SJSA1 (cell line): ENCODE measurements at regions not wholly inside any gene's neighbourhood (a gene's known extent, or its start where the extent isn't known, plus 50 kb on each side); places are given as distances from the start of the nearest gene placed in this dataset.
"Not testable (repeated sequence)": the region's sequence is repeated elsewhere in the genome, so short reads cannot be mapped to it uniquely, and the experiment has no call there.

ENCODE experiments used
- DNase-seq, 2 experiments: peaks; one replicate each; pipeline ENCODE4 v3.0.0-alpha.2; 2015 to 2020; ENCODE audit warnings: low spot score in 2 of 2, low read depth in 1 of 2
- H3K27ac ChIP-seq: fragments of 250-450 bp; sonication (Bioruptor Pico); 2 replicates; pipeline ENCODE4 v1.5.1; 2020; ENCODE audit warnings: mild to moderate bottlenecking, moderate library complexity
- H3K27me3 ChIP-seq: fragments of 250-450 bp; sonication (Bioruptor Pico); replicated peaks from 2 replicates; pipeline ENCODE4 v1.5.1; 2020; ENCODE audit warnings: mild to moderate bottlenecking, moderate library complexity
- H3K36me3 ChIP-seq: fragments of 250-450 bp; sonication (Bioruptor Pico); 2 replicates; pipeline ENCODE4 v1.5.1; 2020; ENCODE audit warnings: mild to moderate bottlenecking
- H3K4me1 ChIP-seq: fragments of 250-450 bp; sonication (Bioruptor Pico); replicated peaks from 2 replicates; pipeline ENCODE4 v1.6.1; 2021; ENCODE audit warnings: mild to moderate bottlenecking
- H3K4me3 ChIP-seq: fragments of 250-450 bp; sonication (Bioruptor Pico); 2 replicates; pipeline ENCODE4 v1.5.1; 2020; ENCODE audit warnings: mild to moderate bottlenecking
- H3K9me3 ChIP-seq: fragments of 250-450 bp; sonication (Bioruptor Pico); replicated peaks from 2 replicates; pipeline ENCODE4 v1.5.1; 2020; ENCODE audit warnings: mild to moderate bottlenecking

DNA sequence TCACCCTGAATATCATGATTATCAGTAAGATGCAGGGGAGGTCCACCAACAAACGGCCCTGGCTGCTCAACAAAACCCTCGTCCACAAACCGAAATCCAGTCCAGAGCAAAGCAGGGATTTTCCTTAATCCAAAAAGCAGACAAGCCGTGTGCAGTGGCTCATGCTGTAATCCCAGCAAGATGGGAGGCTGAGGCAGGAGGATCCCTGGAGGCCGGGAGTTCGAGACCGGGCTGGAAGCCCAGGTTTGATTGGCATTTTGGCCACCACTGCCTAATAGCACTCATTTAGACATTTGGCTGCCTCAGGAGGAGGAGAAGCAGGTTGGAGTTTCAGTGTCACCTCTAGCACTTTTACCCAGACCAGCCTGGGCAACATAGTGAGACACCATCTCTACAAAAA is 562.0 kb upstream of the AUTS2 start:
- no peaks in the 10 kb centered on the region for H3K4me1 ChIP-seq
- no peaks in the 10 kb centered on the region for H3K36me3 ChIP-seq
- H3K4me3 ChIP-seq = no peak overlapping the region
- no peak overlapping the region for H3K27ac ChIP-seq
- no peak for DNase-seq
- no peaks in the 10 kb centered on the region; the same call in 1 of the 2 replicates for H3K9me3 ChIP-seq
- no peaks in the 10 kb centered on the region for H3K27me3 ChIP-seq

DNA sequence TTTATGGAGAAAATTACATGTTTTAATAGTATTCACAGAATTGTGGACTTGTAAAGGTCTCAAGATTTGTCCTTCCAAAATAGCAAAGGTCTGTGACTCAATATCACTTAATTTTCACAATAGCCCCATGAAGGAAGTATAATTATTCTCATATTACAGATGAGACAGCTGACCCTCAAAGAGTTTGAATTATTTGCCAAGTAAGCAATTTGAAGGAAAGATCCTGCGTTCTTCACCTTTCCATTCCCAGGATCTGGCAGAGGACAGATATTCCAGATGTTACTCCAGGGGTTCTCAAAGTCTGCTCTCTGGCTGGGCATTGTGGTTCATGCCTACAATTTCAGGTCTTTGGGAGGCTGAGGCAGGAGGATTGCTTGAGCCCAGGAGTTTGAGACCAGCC is 559.4 kb upstream of the AUTS2 start:
- Histone ChIP-seq H3K4me3 (no peak overlapping the region), H3K27ac (no peak overlapping the region), H3K36me3 (no peaks in the 10 kb centered on the region), H3K9me3 (no peaks in the 10 kb centered on the region; the same call in 1 of the 2 replicates), H3K4me1 (no peaks in the 10 kb centered on the region), H3K27me3 (no peaks in the 10 kb centered on the region)
- DNase-seq = no peak

DNA sequence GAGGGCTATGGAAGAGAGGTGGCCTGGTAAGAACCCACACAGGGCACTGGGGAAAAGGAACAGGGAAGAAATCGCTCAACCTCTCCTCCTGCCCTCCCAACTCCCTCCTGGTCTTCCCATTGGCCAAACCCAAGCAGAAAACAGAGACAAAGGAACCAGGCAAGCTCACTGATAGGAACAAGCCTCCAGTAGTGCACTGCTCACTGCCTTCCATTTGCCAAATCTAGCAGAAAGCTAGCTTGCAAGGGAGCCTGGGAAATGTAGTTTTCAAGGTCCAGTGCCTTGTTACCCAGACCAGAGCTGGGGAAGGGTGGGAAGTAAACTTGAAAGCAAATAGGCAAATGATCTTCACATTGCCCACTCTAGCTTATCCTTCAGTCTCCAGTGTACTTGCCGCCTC is 556.1 kb upstream of the AUTS2 start:
- no peaks in the 10 kb centered on the region for H3K36me3 ChIP-seq
- no peaks in the 10 kb centered on the region; the same call in 1 of the 2 replicates for H3K9me3 ChIP-seq
- no peaks in the 10 kb centered on the region for H3K27me3 ChIP-seq
- H3K27ac ChIP-seq = no peak overlapping the region
- no peak for DNase-seq
- no peaks in the 10 kb centered on the region for H3K4me1 ChIP-seq
- no peak overlapping the region for H3K4me3 ChIP-seq

DNA sequence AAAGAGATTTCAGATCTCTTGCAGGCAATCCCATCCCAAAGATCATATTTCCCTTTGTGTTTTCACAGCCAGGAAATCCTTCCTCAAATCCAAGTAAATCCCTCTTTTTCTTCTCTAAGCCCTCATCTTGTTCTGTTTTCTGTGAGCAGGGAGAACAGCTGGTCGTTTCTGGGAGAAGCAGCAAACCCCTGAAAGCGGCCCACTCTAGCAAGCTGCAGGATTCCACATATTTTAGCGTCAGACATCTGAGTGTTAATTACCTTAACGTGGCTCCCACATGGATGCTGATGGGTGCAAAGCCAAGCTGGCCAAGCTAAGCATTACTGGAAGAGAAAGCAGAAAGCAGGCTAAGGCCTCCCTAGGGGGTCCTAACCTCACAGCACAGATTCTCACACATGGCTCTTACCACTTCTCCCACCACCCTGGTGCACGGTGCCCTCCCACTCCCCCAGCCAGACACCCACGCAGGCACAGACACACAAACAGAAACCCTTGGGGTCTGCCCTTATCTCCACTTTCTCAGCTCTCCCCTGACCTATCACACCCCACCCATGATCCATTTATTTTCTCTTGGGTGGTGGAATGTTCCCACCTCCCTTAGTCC is 551.0 kb upstream of the AUTS2 start:
- no peaks in the 10 kb centered on the region for H3K36me3 ChIP-seq
- H3K4me1 ChIP-seq = no peaks in the 10 kb centered on the region
- no peak overlapping the region for H3K4me3 ChIP-seq
- no peaks in the 10 kb centered on the region for H3K27me3 ChIP-seq
- DNase-seq = no peak
- no peaks in the 10 kb centered on the region for H3K9me3 ChIP-seq
- no peak overlapping the region for H3K27ac ChIP-seq

DNA sequence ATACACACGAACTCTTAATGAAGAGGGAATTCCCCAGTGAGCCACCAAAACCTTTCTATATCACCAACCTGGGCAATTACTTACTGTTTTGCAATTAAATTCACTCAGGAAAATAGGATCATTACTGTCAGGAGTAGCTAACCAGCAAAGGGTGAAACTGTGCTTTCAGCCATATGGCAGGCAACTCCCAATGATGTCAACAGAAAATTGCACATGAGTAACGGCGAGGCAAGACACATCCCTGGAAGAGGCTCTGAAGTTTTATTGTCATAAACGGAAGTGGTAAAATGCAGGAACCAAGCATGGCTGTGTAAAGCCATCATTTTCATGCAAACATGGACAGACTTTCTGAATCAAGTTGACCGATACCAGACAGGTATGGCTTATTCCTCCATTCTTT is 548.9 kb upstream of the AUTS2 start:
- no peak overlapping the region for H3K27ac ChIP-seq
- H3K36me3 ChIP-seq = no peaks in the 10 kb centered on the region
- no peaks in the 10 kb centered on the region for H3K9me3 ChIP-seq
- no peaks in the 10 kb centered on the region for H3K4me1 ChIP-seq
- no peak overlapping the region for H3K4me3 ChIP-seq
- no peak for DNase-seq
- H3K27me3 ChIP-seq = no peaks in the 10 kb centered on the region

DNA sequence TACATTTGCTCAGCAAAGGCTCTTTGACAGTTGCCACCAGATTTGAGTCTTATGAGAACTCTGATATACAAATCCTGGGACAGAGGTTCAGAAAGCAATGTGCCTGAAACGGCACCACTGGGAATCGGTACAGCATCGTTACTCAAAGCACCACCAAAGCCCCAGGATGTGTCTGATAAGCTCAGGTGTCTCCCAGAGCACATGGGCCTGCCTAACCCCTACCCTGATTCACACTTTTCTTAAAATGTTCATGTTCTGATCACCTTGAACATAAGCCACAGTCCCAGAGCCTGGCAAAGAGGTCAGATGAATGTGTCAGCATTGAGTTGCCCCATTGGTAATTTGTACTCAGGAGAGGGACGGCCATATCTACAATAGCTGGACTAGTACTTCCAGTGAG is 545.8 kb upstream of the AUTS2 start:
- Histone ChIP-seq H3K4me3 (no peak overlapping the region), H3K27me3 (no peaks in the 10 kb centered on the region)
- DNase-seq = no peak

DNA sequence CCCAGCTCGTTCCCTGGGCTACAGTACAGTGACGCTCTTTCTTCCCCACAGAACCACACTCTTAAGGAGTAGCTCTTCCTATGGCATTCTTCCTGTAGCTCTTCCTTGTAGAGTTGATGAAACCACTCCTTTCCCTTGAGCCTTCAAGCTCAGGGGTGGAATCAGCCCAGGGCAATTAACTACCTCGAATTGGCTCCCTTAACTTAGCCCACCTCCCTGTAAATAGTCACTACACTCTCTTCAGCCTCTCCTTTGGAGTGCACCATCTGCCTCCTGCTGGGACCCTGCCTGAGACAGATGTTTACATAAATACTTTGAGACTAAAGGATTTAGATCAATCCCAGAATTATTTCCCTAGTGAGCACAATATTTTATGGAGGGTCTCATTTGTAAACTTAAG is 537.8 kb upstream of the AUTS2 start:
- H3K36me3 ChIP-seq = no peaks in the 10 kb centered on the region
- no peaks in the 10 kb centered on the region; the same call in 1 of the 2 replicates for H3K9me3 ChIP-seq
- H3K27me3 ChIP-seq = no peaks in the 10 kb centered on the region
- no peaks in the 10 kb centered on the region for H3K4me1 ChIP-seq
- no peak for DNase-seq
- no peak overlapping the region for H3K27ac ChIP-seq
- no peak overlapping the region for H3K4me3 ChIP-seq

More for the DNA sequence above, 545.8 kb upstream of the AUTS2 start:
- no peaks in the 10 kb centered on the region; the same call in 1 of the 2 replicates for H3K9me3 ChIP-seq
- no peaks in the 10 kb centered on the region for H3K4me1 ChIP-seq
- H3K36me3 ChIP-seq = no peaks in the 10 kb centered on the region
- no peak overlapping the region for H3K27ac ChIP-seq

DNA sequence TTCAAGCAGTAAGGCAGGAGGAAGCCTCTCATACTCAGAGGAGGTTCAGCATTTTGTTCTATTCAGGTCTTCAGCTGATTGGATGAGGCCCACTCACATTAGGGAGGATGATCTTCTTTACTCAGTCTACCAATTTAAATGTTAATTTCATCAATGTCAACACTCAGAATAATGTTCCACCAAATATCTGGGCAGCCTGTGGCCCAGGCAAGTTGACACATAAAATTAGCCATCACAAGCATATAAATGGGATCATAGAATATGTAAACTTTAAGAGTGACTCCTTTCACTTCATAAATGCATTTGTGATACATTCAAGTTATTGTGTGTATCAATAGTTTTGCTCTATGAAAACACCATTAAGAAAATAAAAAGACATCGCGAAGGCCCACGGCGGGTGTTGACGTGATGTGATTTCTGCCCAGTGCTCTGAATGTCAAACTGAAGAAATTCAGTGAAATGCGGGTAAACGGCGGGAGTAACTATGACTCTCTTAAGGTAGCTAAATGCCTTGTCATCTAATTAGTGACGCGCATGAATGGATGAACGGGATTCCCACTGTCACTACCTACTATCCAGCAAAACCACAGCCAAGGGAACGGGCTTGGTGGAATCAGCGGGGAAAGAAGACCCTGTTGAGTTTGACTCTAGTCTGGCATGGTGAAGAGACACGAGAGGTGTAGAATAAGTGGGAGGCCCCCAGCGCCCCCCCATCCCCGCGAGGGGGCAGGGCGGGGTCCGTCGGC is 536.1 kb upstream of the AUTS2 start:
- no peaks in the 10 kb centered on the region; the same call in 1 of the 2 replicates for H3K9me3 ChIP-seq
- DNase-seq = no peak
- no peak overlapping the region for H3K27ac ChIP-seq
- no peaks in the 10 kb centered on the region for H3K4me1 ChIP-seq
- H3K36me3 ChIP-seq = no peaks in the 10 kb centered on the region
- H3K27me3 ChIP-seq = no peaks in the 10 kb centered on the region
- H3K4me3 ChIP-seq = no peak overlapping the region

DNA sequence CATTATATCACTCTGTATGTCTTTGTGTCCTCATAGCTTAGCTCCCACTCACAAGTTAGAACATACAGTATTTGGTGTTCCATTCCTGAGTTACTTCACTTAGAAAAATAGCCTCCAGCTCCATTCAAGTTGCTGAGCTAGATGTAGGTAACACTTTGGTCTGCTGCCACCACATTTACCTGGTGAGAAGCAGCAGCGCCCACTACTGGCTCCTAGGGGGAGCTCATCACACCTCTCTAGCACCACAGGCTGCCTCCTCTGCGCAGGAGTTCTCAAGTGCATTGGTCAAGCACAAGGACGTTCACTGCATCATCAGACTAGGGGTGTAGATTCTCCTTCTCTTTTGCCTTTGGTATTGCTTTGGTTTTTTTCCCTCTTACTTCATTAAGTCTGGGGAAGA is 530.9 kb upstream of the AUTS2 start:
- Histone ChIP-seq H3K27me3 (no peaks in the 10 kb centered on the region), H3K36me3 (no peaks in the 10 kb centered on the region), H3K4me3 (no peak overlapping the region), H3K4me1 (no peaks in the 10 kb centered on the region), H3K9me3 (no peaks in the 10 kb centered on the region), H3K27ac (no peak overlapping the region)
- DNase-seq = no peak

DNA sequence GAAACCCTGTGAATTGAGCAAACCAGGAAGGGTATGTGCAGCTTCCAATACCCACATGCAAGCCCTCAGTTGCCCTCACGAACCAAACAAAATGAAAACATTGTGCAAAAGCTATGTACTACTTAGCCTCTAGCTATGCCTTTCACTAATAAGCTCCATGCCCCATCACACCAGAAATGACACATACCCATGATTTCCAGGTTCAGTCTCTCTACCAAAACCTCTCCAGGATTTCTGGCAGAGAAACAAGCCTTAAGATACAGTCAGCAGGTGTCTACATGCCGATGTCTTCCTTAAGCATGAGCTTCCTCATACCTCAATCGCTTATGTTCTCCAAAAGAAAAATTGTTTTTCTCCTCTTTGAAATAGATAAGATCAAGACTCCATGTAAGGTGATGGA is 527.8 kb upstream of the AUTS2 start:
- no peaks in the 10 kb centered on the region for H3K36me3 ChIP-seq
- H3K27me3 ChIP-seq = no peaks in the 10 kb centered on the region
- H3K27ac ChIP-seq = no peak overlapping the region
- peaks cover 4% of the 10 kb centered on the region; the same call in 1 of the 2 replicates for H3K9me3 ChIP-seq
- H3K4me3 ChIP-seq = no peak overlapping the region
- DNase-seq = no peak
- H3K4me1 ChIP-seq = no peaks in the 10 kb centered on the region

DNA sequence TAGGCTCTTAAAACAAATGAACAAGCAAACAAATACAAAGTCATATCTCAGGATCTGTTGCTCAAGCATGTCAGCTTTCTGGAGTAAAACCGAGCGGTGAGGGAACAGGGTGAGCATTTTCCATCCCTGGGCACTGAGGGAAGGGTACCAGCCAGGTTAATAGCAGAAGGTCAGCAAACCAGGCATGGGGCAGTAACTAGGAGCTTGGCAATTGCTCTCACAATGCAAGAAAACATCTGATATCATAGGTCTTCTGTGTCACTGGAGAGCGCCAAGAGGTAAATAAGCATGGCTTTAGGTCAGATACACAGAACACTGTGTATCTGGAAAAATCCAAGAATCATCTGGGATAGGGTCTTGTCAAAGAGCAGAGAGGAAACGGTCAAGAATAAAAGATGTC is 521.7 kb upstream of the AUTS2 start:
- no peak overlapping the region for H3K27ac ChIP-seq
- no peak overlapping the region for H3K4me3 ChIP-seq
- H3K4me1 ChIP-seq = no peaks in the 10 kb centered on the region
- no peaks in the 10 kb centered on the region for H3K36me3 ChIP-seq
- H3K27me3 ChIP-seq = no peaks in the 10 kb centered on the region
- peaks cover 4% of the 10 kb centered on the region for H3K9me3 ChIP-seq
- no peak for DNase-seq

DNA sequence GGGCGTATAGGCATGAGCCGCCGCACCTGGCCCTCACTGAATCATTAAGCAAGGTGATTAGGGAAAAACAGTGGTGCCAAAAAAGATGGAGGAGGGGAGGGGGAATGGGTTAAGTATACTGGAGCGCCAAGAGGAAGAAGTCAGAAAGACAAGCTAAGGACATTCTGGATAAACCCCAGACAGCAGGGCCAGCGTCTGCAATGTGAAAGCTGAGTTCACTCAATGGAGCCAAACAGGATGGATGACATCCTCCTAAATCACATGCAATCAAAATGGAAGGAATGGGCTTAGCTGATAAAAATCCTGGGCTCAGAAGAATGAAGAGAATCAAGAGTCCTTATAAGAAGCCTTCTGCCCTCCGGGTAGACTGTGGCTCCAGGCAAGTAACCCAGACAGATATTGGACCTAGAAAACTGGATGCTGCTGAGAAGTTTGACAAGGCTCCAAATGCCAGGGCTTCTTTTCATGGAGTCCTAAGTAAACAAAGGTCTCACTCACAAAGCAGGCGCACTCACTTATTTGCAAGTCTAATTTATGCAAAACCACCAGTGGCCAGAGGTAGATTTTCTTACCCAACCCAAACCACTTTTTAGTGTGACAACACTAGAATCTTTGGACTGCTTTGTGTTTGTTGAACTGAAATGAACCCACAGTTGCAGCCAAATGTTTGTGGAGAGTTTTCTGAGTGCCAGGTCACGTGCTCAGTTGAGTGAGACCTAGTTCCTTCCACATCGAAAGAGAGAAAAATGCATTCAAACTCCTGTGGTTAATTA is 519.1 kb upstream of the AUTS2 start:
- H3K9me3 ChIP-seq = peaks cover 4% of the 10 kb centered on the region
- no peak overlapping the region for H3K4me3 ChIP-seq
- no peaks in the 10 kb centered on the region for H3K4me1 ChIP-seq
- DNase-seq = no peak
- H3K27me3 ChIP-seq = no peaks in the 10 kb centered on the region
- no peak overlapping the region for H3K27ac ChIP-seq
- no peaks in the 10 kb centered on the region for H3K36me3 ChIP-seq

DNA sequence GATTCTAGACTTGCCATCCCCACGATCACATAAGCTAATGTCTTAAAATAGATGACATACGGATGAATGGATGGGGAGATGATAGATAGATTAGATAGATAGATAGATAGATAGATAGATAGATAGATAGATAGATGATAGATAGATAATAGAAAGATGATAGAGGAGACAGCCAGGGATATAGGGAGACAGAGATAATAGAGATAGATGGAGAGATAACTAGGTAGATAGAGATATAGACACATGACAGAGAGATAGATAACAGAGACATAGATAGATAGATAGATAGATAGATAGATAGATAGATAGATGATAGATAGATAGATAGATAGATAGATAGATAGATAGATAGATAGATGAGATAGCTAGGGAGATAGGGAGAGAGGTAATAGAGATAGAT is 511.0 kb upstream of the AUTS2 start:
- not testable (repeated sequence) for H3K36me3 ChIP-seq, H3K27me3 ChIP-seq, H3K4me3 ChIP-seq, DNase-seq, H3K27ac ChIP-seq, H3K4me1 ChIP-seq, H3K9me3 ChIP-seq

DNA sequence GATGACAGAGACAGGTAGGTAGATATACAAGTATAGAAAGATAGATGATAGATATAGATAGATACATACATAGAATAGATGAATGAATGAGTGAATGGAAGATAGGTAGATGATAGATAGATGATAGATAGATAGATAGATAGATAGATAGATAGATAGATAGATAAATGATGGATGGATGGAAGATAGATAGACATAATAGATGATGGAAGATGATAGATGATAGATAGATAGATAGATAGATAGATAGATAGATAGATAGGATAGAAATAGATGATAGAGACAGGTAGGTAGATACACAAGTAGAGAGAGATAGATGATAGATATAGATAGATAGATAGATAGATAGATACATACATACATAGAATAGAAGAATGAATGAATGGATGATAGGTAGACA is 510.1 kb upstream of the AUTS2 start:
- H3K4me3 ChIP-seq = no peak overlapping the region
- no peaks in the 10 kb centered on the region for H3K36me3 ChIP-seq

More for the DNA sequence above, 510.1 kb upstream of the AUTS2 start:
- no peak for DNase-seq
- Histone ChIP-seq H3K27ac (no peak overlapping the region), H3K27me3 (no peaks in the 10 kb centered on the region), H3K9me3 (no peaks in the 10 kb centered on the region; the same call in 1 of the 2 replicates), H3K4me1 (no peaks in the 10 kb centered on the region)
